ENCODE measurements at regions not wholly inside any gene's neighbourhood (a gene's known extent, or its start where the extent isn't known, plus 50 kb on each side); places are given as distances from the start of the nearest gene placed in this dataset.

DNA sequence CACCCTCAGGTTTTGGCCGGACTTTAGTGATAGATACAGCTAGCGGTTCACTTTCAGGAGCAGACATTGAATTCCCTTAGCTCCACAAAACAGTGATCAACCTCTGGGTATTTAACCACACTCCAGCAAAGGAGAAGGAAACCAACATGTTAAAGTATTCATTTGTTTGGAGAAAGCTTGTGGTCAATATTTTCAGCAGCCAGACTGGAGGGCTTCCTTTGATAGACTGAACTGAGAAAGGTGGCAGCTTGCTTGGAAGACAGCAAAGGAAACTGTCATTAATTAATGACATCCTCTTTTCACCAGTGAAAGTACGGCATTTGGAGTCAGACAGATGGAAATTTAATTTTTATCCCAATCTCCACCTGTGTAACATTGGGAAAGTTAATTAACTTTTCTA, 289.1 kb upstream of the CLNK start:
- Histone ChIP-seq H3K9me1 (ENCODE audit: control insufficient read depth, insufficient read depth, low read length) (no peaks in the 10 kb centered on the region), H3K27me3 (ENCODE audit: control insufficient read depth in 2 of 2, insufficient read depth in 2 of 2, low read length in 2 of 2) (no peaks in the 10 kb centered on the region), H3K27ac (ENCODE audit: extremely low read depth, low read depth, low read length) (no peak overlapping the region), H3K4me1 (replicated peaks in 1 of 2; ENCODE audit: control insufficient read depth in 2 of 2, insufficient read depth in 2 of 2, low read length in 2 of 2) (no peaks in the 10 kb centered on the region), H3K36me3 (ENCODE audit: control insufficient read depth, insufficient read depth, low read length) (no peaks in the 10 kb centered on the region), H4K20me1 (replicated peaks; ENCODE audit: control insufficient read depth, insufficient read depth, low read length) (no peaks in the 10 kb centered on the region), H3K9ac (ENCODE audit: insufficient read depth in 1 of 2, low read depth in 2 of 2, low read length in 2 of 2) (no peak overlapping the region), H3K4me2 (ENCODE audit: insufficient read depth, low read length) (no peak overlapping the region), H3K79me2 (ENCODE audit: control insufficient read depth, insufficient read depth, low read length) (no peaks in the 10 kb centered on the region), H2AFZ (ENCODE audit: low read depth, low read length) (no peak overlapping the region), H3K9me3 (replicated peaks; ENCODE audit: control insufficient read depth, insufficient read depth, low read depth, low read length) (no peaks in the 10 kb centered on the region), H3K4me3 (no peak overlapping the region)
- intact Hi-C loops (cut with micrococcal nuclease) (no loop called here), in situ Hi-C loops (cut with MboI) (no loop called here)
- TF ChIP-seq ZNF143 (CRISPR knock-in tag; IDR thresholded peaks at IDR 0.05) (no peak), ZNF696 (CRISPR knock-in tag; conservative IDR thresholded peaks at IDR 0.05) (no peak)
- TF ChIP-seq, protein P1, sequence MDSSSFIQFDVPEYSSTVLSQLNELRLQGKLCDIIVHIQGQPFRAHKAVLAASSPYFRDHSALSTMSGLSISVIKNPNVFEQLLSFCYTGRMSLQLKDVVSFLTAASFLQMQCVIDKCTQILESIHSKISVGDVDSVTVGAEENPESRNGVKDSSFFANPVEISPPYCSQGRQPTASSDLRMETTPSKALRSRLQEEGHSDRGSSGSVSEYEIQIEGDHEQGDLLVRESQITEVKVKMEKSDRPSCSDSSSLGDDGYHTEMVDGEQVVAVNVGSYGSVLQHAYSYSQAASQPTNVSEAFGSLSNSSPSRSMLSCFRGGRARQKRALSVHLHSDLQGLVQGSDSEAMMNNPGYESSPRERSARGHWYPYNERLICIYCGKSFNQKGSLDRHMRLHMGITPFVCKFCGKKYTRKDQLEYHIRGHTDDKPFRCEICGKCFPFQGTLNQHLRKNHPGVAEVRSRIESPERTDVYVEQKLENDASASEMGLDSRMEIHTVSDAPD (CRISPR knock-in tag; IDR thresholded peaks at IDR 0.05), result no peak
- CTCF ChIA-PET (ENCODE audit: low intra/inter-chr PET ratio), result no interaction called here
- ATAC-seq (no peak), FAIRE-seq (no peak), DNase-seq (ENCODE audit: extremely low read depth in 1 of 4, low spot score in 3 of 4) (no peak)
- 0% methylated on average over 3 of the region's 3 CpGs for WGBS (ENCODE audit: insufficient coverage, low coverage, missing lambda C conversion rate)
- BruUV-seq (replicated peaks), result no TSS peak
- POLR2A ChIA-PET, result no interaction called here

DNA sequence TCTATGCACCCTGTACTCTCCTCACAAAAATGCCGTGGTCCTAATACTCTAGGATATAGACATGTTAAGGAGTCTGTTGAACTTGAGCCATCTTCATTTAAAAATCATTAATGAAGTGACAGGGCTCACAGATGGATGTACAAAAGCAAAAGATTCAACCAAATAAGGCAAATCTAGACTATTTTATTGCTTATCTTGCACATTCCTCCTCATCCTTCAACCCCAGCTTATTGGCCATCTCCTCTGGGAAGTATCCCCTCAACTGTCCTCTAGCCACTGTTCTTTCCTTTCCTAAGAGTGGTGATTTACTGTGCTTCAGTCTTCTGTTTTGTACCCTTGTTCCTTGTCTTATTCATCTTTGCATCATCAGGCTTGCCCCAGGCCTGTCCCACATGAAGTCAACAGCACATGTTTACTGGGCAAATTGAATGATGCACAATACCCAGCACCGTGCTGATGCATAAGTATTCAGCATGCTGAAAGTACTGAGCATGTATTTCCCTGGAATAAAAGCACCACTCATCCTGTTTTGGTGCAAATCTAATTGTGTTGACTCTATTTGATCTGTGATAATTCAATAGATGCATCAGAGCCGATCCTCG, 287.3 kb upstream of the CLNK start:
- no TSS peak for BruUV-seq (replicated peaks)
- no peaks in the 10 kb centered on the region for H3K9me1 ChIP-seq (ENCODE audit: control insufficient read depth, insufficient read depth, low read length)
- FAIRE-seq (no peak), ATAC-seq (no peak), DNase-seq (ENCODE audit: extremely low read depth in 1 of 4, low spot score in 3 of 4) (no peak)
- no peaks in the 10 kb centered on the region for H3K4me1 ChIP-seq (replicated peaks in 1 of 2; ENCODE audit: control insufficient read depth in 2 of 2, insufficient read depth in 2 of 2, low read length in 2 of 2)
- no peaks in the 10 kb centered on the region for H3K79me2 ChIP-seq (ENCODE audit: control insufficient read depth, insufficient read depth, low read length)
- H4K20me1 ChIP-seq (replicated peaks; ENCODE audit: control insufficient read depth, insufficient read depth, low read length), result no peaks in the 10 kb centered on the region
- H3K9me3 ChIP-seq (replicated peaks; ENCODE audit: control insufficient read depth, insufficient read depth, low read depth, low read length), result no peaks in the 10 kb centered on the region
- H3K36me3 ChIP-seq (ENCODE audit: control insufficient read depth, insufficient read depth, low read length), result no peaks in the 10 kb centered on the region
- no peaks in the 10 kb centered on the region for H3K27me3 ChIP-seq (ENCODE audit: control insufficient read depth in 2 of 2, insufficient read depth in 2 of 2, low read length in 2 of 2)
- intact Hi-C loops (cut with micrococcal nuclease) (no loop called here), in situ Hi-C loops (cut with MboI) (no loop called here)
- H3K9ac ChIP-seq (ENCODE audit: insufficient read depth in 1 of 2, low read depth in 2 of 2, low read length in 2 of 2), result no peak overlapping the region
- ChIA-PET POLR2A (no interaction called here), CTCF (ENCODE audit: low intra/inter-chr PET ratio) (no interaction called here)
- no peak overlapping the region for H2AFZ ChIP-seq (ENCODE audit: low read depth, low read length)
- no peak overlapping the region for H3K4me3 ChIP-seq
- WGBS (ENCODE audit: insufficient coverage, low coverage, missing lambda C conversion rate), result 2% methylated on average over 4 of the region's 4 CpGs
- H3K27ac ChIP-seq (ENCODE audit: extremely low read depth, low read depth, low read length), result no peak overlapping the region
- H3K4me2 ChIP-seq (ENCODE audit: insufficient read depth, low read length), result no peak overlapping the region
- TF ChIP-seq, protein P2, sequence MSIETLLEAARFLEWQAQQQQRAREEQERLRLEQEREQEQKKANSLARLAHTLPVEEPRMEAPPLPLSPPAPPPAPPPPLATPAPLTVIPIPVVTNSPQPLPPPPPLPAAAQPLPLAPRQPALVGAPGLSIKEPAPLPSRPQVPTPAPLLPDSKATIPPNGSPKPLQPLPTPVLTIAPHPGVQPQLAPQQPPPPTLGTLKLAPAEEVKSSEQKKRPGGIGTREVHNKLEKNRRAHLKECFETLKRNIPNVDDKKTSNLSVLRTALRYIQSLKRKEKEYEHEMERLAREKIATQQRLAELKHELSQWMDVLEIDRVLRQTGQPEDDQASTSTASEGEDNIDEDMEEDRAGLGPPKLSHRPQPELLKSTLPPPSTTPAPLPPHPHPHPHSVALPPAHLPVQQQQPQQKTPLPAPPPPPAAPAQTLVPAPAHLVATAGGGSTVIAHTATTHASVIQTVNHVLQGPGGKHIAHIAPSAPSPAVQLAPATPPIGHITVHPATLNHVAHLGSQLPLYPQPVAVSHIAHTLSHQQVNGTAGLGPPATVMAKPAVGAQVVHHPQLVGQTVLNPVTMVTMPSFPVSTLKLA (conservative IDR thresholded peaks at IDR 0.05), result no peak
- no peak for TF ChIP-seq NFE2L1 (tag; IDR thresholded peaks at IDR 0.05; ENCODE audit: borderline replicate concordance, low read depth)
- TF ChIP-seq, protein P3, sequence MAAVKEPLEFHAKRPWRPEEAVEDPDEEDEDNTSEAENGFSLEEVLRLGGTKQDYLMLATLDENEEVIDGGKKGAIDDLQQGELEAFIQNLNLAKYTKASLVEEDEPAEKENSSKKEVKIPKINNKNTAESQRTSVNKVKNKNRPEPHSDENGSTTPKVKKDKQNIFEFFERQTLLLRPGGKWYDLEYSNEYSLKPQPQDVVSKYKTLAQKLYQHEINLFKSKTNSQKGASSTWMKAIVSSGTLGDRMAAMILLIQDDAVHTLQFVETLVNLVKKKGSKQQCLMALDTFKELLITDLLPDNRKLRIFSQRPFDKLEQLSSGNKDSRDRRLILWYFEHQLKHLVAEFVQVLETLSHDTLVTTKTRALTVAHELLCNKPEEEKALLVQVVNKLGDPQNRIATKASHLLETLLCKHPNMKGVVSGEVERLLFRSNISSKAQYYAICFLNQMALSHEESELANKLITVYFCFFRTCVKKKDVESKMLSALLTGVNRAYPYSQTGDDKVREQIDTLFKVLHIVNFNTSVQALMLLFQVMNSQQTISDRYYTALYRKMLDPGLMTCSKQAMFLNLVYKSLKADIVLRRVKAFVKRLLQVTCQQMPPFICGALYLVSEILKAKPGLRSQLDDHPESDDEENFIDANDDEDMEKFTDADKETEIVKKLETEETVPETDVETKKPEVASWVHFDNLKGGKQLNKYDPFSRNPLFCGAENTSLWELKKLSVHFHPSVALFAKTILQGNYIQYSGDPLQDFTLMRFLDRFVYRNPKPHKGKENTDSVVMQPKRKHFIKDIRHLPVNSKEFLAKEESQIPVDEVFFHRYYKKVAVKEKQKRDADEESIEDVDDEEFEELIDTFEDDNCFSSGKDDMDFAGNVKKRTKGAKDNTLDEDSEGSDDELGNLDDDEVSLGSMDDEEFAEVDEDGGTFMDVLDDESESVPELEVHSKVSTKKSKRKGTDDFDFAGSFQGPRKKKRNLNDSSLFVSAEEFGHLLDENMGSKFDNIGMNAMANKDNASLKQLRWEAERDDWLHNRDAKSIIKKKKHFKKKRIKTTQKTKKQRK (IDR thresholded peaks at IDR 0.05; ENCODE audit: borderline replicate concordance, low read depth, low read length), result no peak
- 0 out of 2 replicates have a peak, but pooled peaks have one; percentile 18 for TF ChIP-seq ZNF316 (IDR thresholded peaks at IDR 0.05)
- no peak for TF ChIP-seq CC2D1A (IDR thresholded peaks at IDR 0.05)
- no peak for TF ChIP-seq NCOA2 (IDR thresholded peaks at IDR 0.05; ENCODE audit: partially characterized antibody in 2 of 2)
